GM12878 (cell line): ENCODE measurements at regions not wholly inside any gene's neighbourhood (a gene's known extent, or its start where the extent isn't known, plus 50 kb on each side); places are given as distances from the start of the nearest gene placed in this dataset.

Experiments used
- IKZF2 ChIP-seq, 2 experiments: fragments of 450-650 bp; IDR thresholded peaks; 2 replicates each; pipeline ENCODE4 v1.6.1; 2017; ENCODE audit warnings: mild to moderate bottlenecking in 2 of 2, moderate library complexity in 2 of 2
- KLF5 ChIP-seq: fragments of 450-650 bp; IDR thresholded peaks from 2 replicates; pipeline ENCODE4 v1.6.1; 2014; ENCODE audit warnings: mild to moderate bottlenecking; ENCODE audit not compliant: partially characterized antibody
- NRF1 ChIP-seq: conservative IDR thresholded peaks from 2 replicates; pipeline ENCODE4 v1.6.1; 2011; ENCODE audit warnings: mild to moderate bottlenecking, low read depth, low read length, improper control_type of control experiment
- SIN3A ChIP-seq: IDR thresholded peaks from 2 replicates; pipeline ENCODE4 v1.6.1; 2012; ENCODE audit warnings: low read depth, low read length, improper control_type of control experiment
- SIX5 ChIP-seq: IDR thresholded peaks from 2 replicates; pipeline ENCODE4 v1.6.1; 2011; ENCODE audit warnings: mild to moderate bottlenecking, low read depth, low read length, moderate library complexity; ENCODE audit not compliant: severe bottlenecking
- TAF1 ChIP-seq: IDR thresholded peaks from 2 replicates; pipeline ENCODE4 v1.6.1; 2011; ENCODE audit warnings: mild to moderate bottlenecking, low read depth, low read length, borderline replicate concordance
- WRNIP1 ChIP-seq: IDR thresholded peaks from 2 replicates; pipeline ENCODE4 v1.6.1; 2011; ENCODE audit warnings: low read depth, low read length, improper control_type of control experiment, borderline replicate concordance
- ZSCAN29 ChIP-seq: fragments of 450-650 bp; IDR thresholded peaks from 2 replicates; pipeline ENCODE4 v1.6.1; 2017; ENCODE audit warnings: mild to moderate bottlenecking, moderate library complexity
- TF ChIP-seq, protein P1 (sequence below), 3 experiments: IDR thresholded peaks in 2 of 3; conservative IDR thresholded peaks in 1 of 3; 2 replicates each; pipeline ENCODE4 v1.5.1; 2011; ENCODE audit warnings: low read depth in 3 of 3, low read length in 3 of 3, mild to moderate bottlenecking in 3 of 3, control low read depth in 2 of 3, moderate library complexity in 2 of 3, inconsistent platforms in 1 of 3, mixed read lengths in 1 of 3; ENCODE audit not compliant: control insufficient read depth in 2 of 3, insufficient read depth in 1 of 3; ENCODE audit errors: extremely low read depth in 1 of 3
- TF ChIP-seq, protein P2 (sequence below): fragments of 450-650 bp; IDR thresholded peaks from 2 replicates; pipeline ENCODE4 v1.6.1; 2017; ENCODE audit warnings: mild to moderate bottlenecking, moderate library complexity
- TF ChIP-seq, protein P3 (sequence below): IDR thresholded peaks from 2 replicates; pipeline ENCODE4 v1.6.1; 2011; ENCODE audit warnings: mild to moderate bottlenecking, low read depth, low read length, moderate library complexity; ENCODE audit not compliant: insufficient replicate concordance
- TF ChIP-seq, protein P4 (sequence below): fragments of 450-650 bp; IDR thresholded peaks from 2 replicates; pipeline ENCODE4 v1.6.1; 2017; ENCODE audit warnings: mild to moderate bottlenecking

DNA sequence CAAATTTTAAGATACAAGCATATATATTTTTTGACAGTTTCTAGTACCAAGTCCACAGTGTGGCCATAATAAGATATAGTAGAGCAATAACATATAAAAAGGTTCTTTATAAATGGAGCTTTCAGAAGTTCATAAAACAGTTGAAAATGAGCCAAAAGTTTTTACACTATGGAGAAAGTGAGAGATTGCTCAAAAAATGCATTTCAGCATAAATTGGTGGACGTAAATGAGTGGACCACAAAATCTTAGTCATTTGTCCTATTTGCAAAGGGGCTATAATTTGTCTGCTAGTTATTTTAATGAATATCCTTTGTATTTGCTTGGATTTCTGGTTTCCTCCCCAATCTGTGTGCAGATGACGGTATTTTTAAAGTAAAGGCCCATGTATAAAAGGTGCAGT is 159.4 kb upstream of the DAP start (continued):
- TF ChIP-seq, protein P1, sequence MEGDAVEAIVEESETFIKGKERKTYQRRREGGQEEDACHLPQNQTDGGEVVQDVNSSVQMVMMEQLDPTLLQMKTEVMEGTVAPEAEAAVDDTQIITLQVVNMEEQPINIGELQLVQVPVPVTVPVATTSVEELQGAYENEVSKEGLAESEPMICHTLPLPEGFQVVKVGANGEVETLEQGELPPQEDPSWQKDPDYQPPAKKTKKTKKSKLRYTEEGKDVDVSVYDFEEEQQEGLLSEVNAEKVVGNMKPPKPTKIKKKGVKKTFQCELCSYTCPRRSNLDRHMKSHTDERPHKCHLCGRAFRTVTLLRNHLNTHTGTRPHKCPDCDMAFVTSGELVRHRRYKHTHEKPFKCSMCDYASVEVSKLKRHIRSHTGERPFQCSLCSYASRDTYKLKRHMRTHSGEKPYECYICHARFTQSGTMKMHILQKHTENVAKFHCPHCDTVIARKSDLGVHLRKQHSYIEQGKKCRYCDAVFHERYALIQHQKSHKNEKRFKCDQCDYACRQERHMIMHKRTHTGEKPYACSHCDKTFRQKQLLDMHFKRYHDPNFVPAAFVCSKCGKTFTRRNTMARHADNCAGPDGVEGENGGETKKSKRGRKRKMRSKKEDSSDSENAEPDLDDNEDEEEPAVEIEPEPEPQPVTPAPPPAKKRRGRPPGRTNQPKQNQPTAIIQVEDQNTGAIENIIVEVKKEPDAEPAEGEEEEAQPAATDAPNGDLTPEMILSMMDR (IDR thresholded peaks at IDR 0.05 in 2 of 3, conservative IDR thresholded peaks at IDR 0.05 in 1 of 3; ENCODE audit: control insufficient read depth in 2 of 3, extremely low read depth in 1 of 3, insufficient read depth in 1 of 3, low read depth in 3 of 3, low read length in 3 of 3), result no peak
- TF ChIP-seq SIX5 (no peak), KLF5 (no peak), TAF1 (no peak), NRF1 (no peak), WRNIP1 (no peak), SIN3A (no peak), ZSCAN29 (no peak), IKZF2 (IDR thresholded peaks at IDR 0.05) (no peak)
- TF ChIP-seq, protein P2, sequence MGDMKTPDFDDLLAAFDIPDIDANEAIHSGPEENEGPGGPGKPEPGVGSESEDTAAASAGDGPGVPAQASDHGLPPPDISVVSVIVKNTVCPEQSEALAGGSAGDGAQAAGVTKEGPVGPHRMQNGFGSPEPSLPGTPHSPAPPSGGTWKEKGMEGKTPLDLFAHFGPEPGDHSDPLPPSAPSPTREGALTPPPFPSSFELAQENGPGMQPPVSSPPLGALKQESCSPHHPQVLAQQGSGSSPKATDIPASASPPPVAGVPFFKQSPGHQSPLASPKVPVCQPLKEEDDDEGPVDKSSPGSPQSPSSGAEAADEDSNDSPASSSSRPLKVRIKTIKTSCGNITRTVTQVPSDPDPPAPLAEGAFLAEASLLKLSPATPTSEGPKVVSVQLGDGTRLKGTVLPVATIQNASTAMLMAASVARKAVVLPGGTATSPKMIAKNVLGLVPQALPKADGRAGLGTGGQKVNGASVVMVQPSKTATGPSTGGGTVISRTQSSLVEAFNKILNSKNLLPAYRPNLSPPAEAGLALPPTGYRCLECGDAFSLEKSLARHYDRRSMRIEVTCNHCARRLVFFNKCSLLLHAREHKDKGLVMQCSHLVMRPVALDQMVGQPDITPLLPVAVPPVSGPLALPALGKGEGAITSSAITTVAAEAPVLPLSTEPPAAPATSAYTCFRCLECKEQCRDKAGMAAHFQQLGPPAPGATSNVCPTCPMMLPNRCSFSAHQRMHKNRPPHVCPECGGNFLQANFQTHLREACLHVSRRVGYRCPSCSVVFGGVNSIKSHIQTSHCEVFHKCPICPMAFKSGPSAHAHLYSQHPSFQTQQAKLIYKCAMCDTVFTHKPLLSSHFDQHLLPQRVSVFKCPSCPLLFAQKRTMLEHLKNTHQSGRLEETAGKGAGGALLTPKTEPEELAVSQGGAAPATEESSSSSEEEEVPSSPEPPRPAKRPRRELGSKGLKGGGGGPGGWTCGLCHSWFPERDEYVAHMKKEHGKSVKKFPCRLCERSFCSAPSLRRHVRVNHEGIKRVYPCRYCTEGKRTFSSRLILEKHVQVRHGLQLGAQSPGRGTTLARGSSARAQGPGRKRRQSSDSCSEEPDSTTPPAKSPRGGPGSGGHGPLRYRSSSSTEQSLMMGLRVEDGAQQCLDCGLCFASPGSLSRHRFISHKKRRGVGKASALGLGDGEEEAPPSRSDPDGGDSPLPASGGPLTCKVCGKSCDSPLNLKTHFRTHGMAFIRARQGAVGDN, result no peak
- TF ChIP-seq, protein P3, sequence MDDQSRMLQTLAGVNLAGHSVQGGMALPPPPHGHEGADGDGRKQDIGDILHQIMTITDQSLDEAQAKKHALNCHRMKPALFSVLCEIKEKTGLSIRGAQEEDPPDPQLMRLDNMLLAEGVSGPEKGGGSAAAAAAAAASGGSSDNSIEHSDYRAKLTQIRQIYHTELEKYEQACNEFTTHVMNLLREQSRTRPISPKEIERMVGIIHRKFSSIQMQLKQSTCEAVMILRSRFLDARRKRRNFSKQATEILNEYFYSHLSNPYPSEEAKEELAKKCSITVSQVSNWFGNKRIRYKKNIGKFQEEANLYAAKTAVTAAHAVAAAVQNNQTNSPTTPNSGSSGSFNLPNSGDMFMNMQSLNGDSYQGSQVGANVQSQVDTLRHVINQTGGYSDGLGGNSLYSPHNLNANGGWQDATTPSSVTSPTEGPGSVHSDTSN, result no peak
- TF ChIP-seq, protein P4, sequence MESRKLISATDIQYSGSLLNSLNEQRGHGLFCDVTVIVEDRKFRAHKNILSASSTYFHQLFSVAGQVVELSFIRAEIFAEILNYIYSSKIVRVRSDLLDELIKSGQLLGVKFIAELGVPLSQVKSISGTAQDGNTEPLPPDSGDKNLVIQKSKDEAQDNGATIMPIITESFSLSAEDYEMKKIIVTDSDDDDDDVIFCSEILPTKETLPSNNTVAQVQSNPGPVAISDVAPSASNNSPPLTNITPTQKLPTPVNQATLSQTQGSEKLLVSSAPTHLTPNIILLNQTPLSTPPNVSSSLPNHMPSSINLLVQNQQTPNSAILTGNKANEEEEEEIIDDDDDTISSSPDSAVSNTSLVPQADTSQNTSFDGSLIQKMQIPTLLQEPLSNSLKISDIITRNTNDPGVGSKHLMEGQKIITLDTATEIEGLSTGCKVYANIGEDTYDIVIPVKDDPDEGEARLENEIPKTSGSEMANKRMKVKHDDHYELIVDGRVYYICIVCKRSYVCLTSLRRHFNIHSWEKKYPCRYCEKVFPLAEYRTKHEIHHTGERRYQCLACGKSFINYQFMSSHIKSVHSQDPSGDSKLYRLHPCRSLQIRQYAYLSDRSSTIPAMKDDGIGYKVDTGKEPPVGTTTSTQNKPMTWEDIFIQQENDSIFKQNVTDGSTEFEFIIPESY, result no peak
